ENCODE measurements at regions not wholly inside any gene's neighbourhood (a gene's known extent, or its start where the extent isn't known, plus 50 kb on each side); places are given as distances from the start of the nearest gene placed in this dataset.
"Not testable (repeated sequence)": the region's sequence is repeated elsewhere in the genome, so short reads cannot be mapped to it uniquely, and the experiment has no call there.

DNA sequence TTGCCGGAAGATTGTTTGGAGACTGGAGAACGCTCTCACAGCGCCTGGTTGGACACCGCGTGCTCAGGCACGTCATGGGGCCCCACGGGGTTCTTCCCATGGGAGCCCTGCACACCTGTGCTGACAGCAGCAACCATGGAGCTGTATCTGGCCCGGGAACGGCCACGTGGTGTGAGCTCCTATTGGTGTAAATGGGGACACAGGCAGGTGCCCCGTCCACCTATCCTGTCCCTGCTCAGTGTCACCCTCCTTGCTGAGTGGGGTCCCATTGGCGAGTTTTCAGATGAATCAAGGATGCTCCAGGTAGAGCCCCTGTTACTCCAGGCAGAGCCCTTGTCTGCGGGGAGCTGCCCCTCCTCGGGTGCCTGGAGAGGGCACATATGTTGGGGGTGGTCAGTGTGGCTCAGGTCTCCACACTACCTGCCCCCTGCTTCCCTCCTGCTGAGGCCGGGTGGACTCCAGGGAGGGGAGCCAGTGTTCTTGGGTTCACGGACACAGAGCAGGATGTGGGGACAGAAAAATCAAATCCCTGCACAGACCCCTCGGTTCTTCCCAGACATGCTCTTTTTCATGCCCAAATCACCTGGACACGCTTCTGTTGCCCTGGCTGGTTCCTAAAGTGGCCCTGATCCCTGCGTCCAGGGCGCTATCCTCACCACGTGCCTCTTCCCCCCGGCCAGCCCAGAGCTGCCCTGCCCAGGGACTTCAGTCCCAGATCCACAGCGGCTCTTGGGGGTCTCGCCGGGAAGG, 250.1 kb downstream of the ADGRD1 start:
- Mint-ChIP-seq H3K27ac (ENCODE audit: low read depth, unreplicated experiment) (no peak overlapping the region), H3K4me1 (ENCODE audit: insufficient read depth, unreplicated experiment) (no peaks in the 10 kb centered on the region), H3K27me3 (ENCODE audit: insufficient read depth, unreplicated experiment) (no peaks in the 10 kb centered on the region), H3K36me3 (ENCODE audit: insufficient read depth, unreplicated experiment) (no peaks in the 10 kb centered on the region), H3K9me3 (ENCODE audit: unreplicated experiment) (no peaks in the 10 kb centered on the region), H3K4me3 (ENCODE audit: unreplicated experiment) (no peak overlapping the region)
- BruUV-seq (replicated peaks) = no TSS peak
- ChIA-PET POLR2A (no interaction called here), CTCF (no interaction called here)
- TF ChIP-seq, protein P1, sequence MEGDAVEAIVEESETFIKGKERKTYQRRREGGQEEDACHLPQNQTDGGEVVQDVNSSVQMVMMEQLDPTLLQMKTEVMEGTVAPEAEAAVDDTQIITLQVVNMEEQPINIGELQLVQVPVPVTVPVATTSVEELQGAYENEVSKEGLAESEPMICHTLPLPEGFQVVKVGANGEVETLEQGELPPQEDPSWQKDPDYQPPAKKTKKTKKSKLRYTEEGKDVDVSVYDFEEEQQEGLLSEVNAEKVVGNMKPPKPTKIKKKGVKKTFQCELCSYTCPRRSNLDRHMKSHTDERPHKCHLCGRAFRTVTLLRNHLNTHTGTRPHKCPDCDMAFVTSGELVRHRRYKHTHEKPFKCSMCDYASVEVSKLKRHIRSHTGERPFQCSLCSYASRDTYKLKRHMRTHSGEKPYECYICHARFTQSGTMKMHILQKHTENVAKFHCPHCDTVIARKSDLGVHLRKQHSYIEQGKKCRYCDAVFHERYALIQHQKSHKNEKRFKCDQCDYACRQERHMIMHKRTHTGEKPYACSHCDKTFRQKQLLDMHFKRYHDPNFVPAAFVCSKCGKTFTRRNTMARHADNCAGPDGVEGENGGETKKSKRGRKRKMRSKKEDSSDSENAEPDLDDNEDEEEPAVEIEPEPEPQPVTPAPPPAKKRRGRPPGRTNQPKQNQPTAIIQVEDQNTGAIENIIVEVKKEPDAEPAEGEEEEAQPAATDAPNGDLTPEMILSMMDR (IDR thresholded peaks at IDR 0.05; ENCODE audit: unreplicated experiment) = no peak
- DNase-seq (ENCODE audit: unreplicated experiment) = no peak
- intact Hi-C loops (cut with micrococcal nuclease) = no loop called here

DNA sequence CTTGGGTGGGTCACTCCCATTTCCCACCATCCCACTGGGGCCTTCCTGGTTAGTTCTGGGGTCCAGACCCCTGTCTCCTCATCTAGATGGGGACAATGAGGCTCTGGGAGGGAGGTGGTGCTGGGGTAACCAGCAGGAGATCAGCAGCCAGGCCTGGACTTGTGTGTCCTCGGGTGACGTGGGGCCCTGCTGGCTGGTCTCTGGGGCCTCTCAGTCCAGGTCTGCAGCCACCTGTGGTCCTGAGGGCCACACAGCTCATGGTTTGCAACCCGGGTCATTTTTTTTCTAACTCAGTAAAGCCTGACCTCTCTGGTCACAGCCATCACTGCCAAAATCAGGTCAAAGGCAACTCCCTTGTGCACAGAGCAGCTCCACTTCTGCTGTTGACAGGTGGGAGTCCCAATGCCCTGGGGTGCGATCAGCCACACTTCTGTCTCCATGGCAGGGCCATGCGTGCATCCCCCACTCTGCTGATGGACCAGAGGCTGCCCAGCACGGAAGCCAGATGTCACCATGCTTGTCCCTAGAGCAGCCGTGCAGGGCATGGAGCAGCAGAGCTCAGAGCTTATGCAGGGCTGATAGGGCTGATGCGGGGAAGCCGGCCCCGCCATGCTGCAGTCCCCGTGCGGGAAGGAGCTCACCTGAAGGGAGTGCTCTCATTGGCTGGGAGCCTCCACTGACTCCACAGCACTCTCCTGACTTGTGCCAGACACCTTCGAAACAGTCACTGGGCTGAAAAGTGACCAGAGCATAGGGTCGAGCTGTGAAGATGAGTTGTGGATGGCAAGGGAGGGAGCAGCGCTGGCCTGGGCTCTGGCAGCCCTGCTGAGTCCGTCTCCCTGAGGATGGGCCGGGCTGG, 250.9 kb downstream of the ADGRD1 start:
- BruUV-seq (replicated peaks) = no TSS peak

DNA sequence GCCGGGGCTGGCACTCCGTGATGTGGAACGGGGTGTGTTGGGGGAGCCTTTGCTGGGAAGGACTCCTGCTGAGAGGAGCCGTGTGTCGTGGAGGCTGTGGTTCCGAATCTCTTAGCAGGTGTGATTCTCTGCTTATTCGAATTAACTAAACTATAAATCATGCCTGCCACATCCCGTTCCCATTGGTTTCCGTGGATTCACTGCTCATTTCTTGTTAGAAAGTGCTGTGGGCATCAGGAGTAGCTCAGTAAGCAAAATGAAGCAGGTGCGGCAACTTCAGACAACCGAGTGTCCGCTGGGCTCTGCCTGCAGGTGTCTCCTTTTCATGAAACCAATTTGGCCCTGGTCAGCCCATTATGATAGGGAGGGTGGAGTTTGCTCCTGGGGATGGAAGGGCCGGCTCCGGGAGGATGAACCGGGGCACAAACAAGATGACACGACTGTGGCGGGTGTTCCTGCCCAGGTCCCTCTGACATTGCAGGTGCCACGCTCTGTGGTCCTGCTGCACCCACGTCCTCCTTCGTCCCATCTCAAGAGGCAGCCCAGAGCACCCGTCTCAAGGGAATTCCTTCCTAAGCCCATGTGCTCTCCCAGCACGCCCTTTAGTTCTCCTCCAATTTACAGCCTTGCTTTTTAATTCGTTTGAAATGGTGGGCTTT, 251.7 kb downstream of the ADGRD1 start:
- CTCF ChIA-PET = not testable (repeated sequence)

More for the DNA sequence above, 250.9 kb downstream of the ADGRD1 start:
- Mint-ChIP-seq H3K27me3 (ENCODE audit: insufficient read depth, unreplicated experiment) (no peaks in the 10 kb centered on the region), H3K4me3 (ENCODE audit: unreplicated experiment) (no peak overlapping the region), H3K36me3 (ENCODE audit: insufficient read depth, unreplicated experiment) (no peaks in the 10 kb centered on the region), H3K27ac (ENCODE audit: low read depth, unreplicated experiment) (no peak overlapping the region), H3K4me1 (ENCODE audit: insufficient read depth, unreplicated experiment) (no peaks in the 10 kb centered on the region), H3K9me3 (ENCODE audit: unreplicated experiment) (no peaks in the 10 kb centered on the region)
- no peak for DNase-seq (ENCODE audit: unreplicated experiment)
- intact Hi-C loops (cut with micrococcal nuclease) = no loop called here
- TF ChIP-seq, protein P1 (IDR thresholded peaks at IDR 0.05; ENCODE audit: unreplicated experiment) = no peak
- ChIA-PET CTCF (no interaction called here), POLR2A (interaction anchor here (0.8 kb wide), 1 partner anchor 9 kb away, joined by 3 read pairs; no protein-coding TSS in a partner anchor)

DNA sequence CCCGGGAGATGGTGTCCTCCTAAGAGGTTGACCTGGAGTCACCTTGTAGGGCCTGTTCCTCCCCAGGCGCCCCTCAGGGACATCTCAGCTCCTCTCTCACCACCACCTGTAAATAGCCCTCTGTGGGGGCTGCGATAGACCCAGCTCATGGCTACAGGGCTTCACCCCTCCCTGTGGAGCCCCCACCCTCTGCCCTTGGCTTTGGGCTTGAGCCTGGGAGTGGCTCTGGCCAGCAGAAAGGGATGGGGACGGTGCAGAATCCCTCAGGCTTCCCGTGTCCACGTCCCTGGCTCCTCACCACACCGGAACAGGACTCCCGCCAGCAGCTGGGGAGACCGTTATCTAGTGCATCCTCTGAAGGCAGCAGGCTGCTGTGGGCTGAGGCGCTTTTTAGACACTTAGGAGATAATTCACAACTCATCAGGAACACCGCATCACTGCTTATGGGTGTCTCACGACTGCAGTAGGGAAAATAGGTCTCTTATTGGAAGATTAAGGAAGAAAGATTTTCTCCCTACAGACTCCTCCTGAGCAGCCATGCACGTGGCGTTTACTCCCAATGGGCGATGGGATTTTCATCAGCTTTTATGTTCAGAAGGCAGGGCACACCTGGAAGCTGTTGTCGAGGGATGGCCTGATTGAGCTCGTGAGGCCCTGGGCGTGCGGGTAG, 253.1 kb downstream of the ADGRD1 start:
- H3K36me3 Mint-ChIP-seq (ENCODE audit: insufficient read depth, unreplicated experiment); BruUV-seq (replicated peaks); DNase-seq (ENCODE audit: unreplicated experiment); H3K9me3 Mint-ChIP-seq (ENCODE audit: unreplicated experiment); H3K4me3 Mint-ChIP-seq (ENCODE audit: unreplicated experiment); H3K27me3 Mint-ChIP-seq (ENCODE audit: insufficient read depth, unreplicated experiment); POLR2A ChIA-PET; CTCF ChIA-PET; H3K27ac Mint-ChIP-seq (ENCODE audit: low read depth, unreplicated experiment); H3K4me1 Mint-ChIP-seq (ENCODE audit: insufficient read depth, unreplicated experiment); intact Hi-C loops (cut with micrococcal nuclease): not testable (repeated sequence)

More for the DNA sequence above, 251.7 kb downstream of the ADGRD1 start:
- BruUV-seq (replicated peaks); intact Hi-C loops (cut with micrococcal nuclease); H3K27ac Mint-ChIP-seq (ENCODE audit: low read depth, unreplicated experiment); H3K27me3 Mint-ChIP-seq (ENCODE audit: insufficient read depth, unreplicated experiment); DNase-seq (ENCODE audit: unreplicated experiment); H3K36me3 Mint-ChIP-seq (ENCODE audit: insufficient read depth, unreplicated experiment); H3K4me1 Mint-ChIP-seq (ENCODE audit: insufficient read depth, unreplicated experiment); H3K4me3 Mint-ChIP-seq (ENCODE audit: unreplicated experiment); H3K9me3 Mint-ChIP-seq (ENCODE audit: unreplicated experiment): not testable (repeated sequence)
- POLR2A ChIA-PET = interaction anchor here (0.8 kb wide), 1 partner anchor 10 kb away, joined by 3 read pairs; no protein-coding TSS in a partner anchor

DNA sequence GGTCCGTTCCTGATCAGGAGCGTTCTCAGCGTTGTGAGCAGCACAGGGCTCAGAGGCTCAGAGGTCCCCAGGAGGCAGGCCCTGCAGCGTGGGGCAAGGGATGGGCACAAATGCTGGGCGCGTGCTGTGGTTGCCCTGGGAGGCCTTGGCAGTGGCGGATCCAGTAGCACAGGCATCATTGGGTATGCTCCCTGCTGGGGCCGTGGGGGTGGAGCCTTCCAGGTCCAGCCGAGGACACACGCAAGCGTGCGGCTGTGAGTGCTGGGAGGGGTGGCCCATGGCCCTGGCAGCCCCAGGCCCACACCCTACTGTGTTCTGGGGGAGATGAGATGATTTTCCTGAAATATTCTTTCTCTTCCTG, 253.6 kb downstream of the ADGRD1 start:
- H3K27me3 Mint-ChIP-seq (ENCODE audit: insufficient read depth, unreplicated experiment); H3K9me3 Mint-ChIP-seq (ENCODE audit: unreplicated experiment); H3K36me3 Mint-ChIP-seq (ENCODE audit: insufficient read depth, unreplicated experiment); H3K27ac Mint-ChIP-seq (ENCODE audit: low read depth, unreplicated experiment); H3K4me3 Mint-ChIP-seq (ENCODE audit: unreplicated experiment); intact Hi-C loops (cut with micrococcal nuclease); POLR2A ChIA-PET; DNase-seq (ENCODE audit: unreplicated experiment); CTCF ChIA-PET; BruUV-seq (replicated peaks); H3K4me1 Mint-ChIP-seq (ENCODE audit: insufficient read depth, unreplicated experiment): not testable (repeated sequence)

DNA sequence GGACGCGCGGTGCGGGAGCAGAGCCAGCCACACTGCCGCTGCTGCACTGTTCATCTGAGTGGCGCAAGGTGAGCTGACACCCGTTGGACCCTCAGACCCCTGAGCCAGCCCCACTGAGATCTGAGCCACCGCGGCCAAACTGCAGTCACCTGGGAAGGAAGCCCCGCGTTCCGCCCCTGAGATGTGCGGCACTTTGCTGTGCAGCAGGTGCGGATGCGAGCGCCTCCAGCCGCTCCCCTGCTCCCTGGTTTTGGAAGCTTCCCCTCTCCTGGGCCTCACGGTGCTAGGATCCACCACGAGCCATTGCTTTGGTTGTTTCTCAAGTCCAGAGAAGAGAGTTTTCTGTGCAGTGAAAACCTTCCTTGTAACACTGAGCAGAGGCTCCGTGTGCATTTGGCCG, 254.1 kb downstream of the ADGRD1 start:
- DNase-seq (ENCODE audit: unreplicated experiment); BruUV-seq (replicated peaks); H3K4me3 Mint-ChIP-seq (ENCODE audit: unreplicated experiment); intact Hi-C loops (cut with micrococcal nuclease); H3K9me3 Mint-ChIP-seq (ENCODE audit: unreplicated experiment); CTCF ChIA-PET; POLR2A ChIA-PET; H3K4me1 Mint-ChIP-seq (ENCODE audit: insufficient read depth, unreplicated experiment); H3K36me3 Mint-ChIP-seq (ENCODE audit: insufficient read depth, unreplicated experiment); H3K27me3 Mint-ChIP-seq (ENCODE audit: insufficient read depth, unreplicated experiment); H3K27ac Mint-ChIP-seq (ENCODE audit: low read depth, unreplicated experiment): not testable (repeated sequence)

Measured in MCF 10A (cell line).